Activated CD8-positive, alpha-beta T cell treated with anti-CD3 and anti-CD28 coated beads for 36 hours (primary cell): ENCODE measurements at regions not wholly inside any gene's neighbourhood (a gene's known extent, or its start where the extent isn't known, plus 50 kb on each side); places are given as distances from the start of the nearest gene placed in this dataset.

Experiments
- ATAC-seq: fragments of 200-7000 bp; cut with Tn5 transposase; one replicate; pipeline ENCODE4 v1.10.0; 2021; ENCODE audit warnings: mild to moderate bottlenecking, moderate library complexity
- CTCF ChIA-PET: fragments of 350-600 bp; sonication (Branson Sonifier 250); formaldehyde crosslinking; loops from one replicate; lab custom pipeline; 2021; ENCODE audit warnings: antibody characterized with exemption; lab: Charles Lee
- POLR2A ChIA-PET: fragments of 350-600 bp; sonication (Branson Sonifier 250); formaldehyde crosslinking; loops from one replicate; lab custom pipeline; 2021; ENCODE audit warnings: antibody characterized with exemption; lab: Charles Lee
- DNase-seq: peaks from one replicate; pipeline ENCODE4 v3.0.0-alpha.2; 2020
- H3K27ac Mint-ChIP-seq: one replicate; pipeline ENCODE4 v1.8.0; 2021; ENCODE audit warnings: mild to moderate bottlenecking, mixed read lengths
- H3K27me3 Mint-ChIP-seq: one replicate; pipeline ENCODE4 v1.8.0; 2021; ENCODE audit warnings: mixed read lengths
- H3K36me3 Mint-ChIP-seq: one replicate; pipeline ENCODE4 v1.8.0; 2021; ENCODE audit warnings: low read depth, mixed read lengths
- H3K4me1 Mint-ChIP-seq: one replicate; pipeline ENCODE4 v1.8.0; 2021; ENCODE audit warnings: low read depth, mixed read lengths
- H3K4me3 Mint-ChIP-seq: one replicate; pipeline ENCODE4 v1.8.0; 2021; ENCODE audit warnings: mild to moderate bottlenecking, moderate library complexity, mixed read lengths
- H3K9me3 Mint-ChIP-seq: one replicate; pipeline ENCODE4 v1.8.0; 2021; ENCODE audit warnings: mixed read lengths
- intact Hi-C: fragments of 100-400 bp; cut with micrococcal nuclease; formaldehyde crosslinking; loops from one replicate; pipeline ENCODE4 v1.10.0; 2022
- TF ChIP-seq, protein P1 (sequence below): fragments of 200-600 bp; IDR thresholded peaks from one replicate; pipeline ENCODE4 v1.8.0; 2022; ENCODE audit warnings: antibody characterized with exemption, mild to moderate bottlenecking

DNA sequence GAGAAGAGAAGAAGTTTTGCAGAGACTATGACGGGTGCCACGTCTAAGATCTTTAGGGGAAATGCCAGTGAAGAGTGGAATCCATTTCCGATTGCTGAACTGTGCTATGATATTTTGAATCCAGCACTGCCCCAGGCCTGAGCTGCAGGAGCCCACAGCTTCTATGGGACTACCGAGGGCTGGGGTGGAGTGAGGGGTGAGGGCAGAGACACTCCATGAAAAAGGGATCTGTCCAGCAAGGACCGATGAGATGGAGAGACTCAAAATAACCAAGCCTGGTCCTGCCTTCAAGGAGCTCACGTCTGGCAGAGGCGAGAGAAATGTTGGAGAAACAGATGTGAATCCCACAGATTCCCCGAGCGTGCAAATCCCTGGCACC, 79.8 kb upstream of the MEF2A start:
- Mint-ChIP-seq H3K4me3 (peak overlapping the region; percentile 61), H3K27me3 (peaks cover 3% of the 10 kb centered on the region), H3K27ac (peak overlapping the region; percentile 78), H3K36me3 (no peaks in the 10 kb centered on the region), H3K9me3 (no peaks in the 10 kb centered on the region), H3K4me1 (peaks cover 25% of the 10 kb centered on the region)
- peak; percentile 8 for ATAC-seq
- ChIA-PET CTCF (interaction anchor here (1.0 to 2.4 kb wide), 2 partner anchors 15 to 219 kb away, joined by 3 to 9 read pairs; no protein-coding TSS in a partner anchor), POLR2A (interaction anchor here (0.6 to 2.1 kb wide), 4 partner anchors 8 to 254 kb away, joined by 3 to 6 read pairs (median 4); no protein-coding TSS in a partner anchor)
- no peak for DNase-seq
- intact Hi-C loops = no loop called here
- TF ChIP-seq, protein P1, sequence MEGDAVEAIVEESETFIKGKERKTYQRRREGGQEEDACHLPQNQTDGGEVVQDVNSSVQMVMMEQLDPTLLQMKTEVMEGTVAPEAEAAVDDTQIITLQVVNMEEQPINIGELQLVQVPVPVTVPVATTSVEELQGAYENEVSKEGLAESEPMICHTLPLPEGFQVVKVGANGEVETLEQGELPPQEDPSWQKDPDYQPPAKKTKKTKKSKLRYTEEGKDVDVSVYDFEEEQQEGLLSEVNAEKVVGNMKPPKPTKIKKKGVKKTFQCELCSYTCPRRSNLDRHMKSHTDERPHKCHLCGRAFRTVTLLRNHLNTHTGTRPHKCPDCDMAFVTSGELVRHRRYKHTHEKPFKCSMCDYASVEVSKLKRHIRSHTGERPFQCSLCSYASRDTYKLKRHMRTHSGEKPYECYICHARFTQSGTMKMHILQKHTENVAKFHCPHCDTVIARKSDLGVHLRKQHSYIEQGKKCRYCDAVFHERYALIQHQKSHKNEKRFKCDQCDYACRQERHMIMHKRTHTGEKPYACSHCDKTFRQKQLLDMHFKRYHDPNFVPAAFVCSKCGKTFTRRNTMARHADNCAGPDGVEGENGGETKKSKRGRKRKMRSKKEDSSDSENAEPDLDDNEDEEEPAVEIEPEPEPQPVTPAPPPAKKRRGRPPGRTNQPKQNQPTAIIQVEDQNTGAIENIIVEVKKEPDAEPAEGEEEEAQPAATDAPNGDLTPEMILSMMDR = no peak

DNA sequence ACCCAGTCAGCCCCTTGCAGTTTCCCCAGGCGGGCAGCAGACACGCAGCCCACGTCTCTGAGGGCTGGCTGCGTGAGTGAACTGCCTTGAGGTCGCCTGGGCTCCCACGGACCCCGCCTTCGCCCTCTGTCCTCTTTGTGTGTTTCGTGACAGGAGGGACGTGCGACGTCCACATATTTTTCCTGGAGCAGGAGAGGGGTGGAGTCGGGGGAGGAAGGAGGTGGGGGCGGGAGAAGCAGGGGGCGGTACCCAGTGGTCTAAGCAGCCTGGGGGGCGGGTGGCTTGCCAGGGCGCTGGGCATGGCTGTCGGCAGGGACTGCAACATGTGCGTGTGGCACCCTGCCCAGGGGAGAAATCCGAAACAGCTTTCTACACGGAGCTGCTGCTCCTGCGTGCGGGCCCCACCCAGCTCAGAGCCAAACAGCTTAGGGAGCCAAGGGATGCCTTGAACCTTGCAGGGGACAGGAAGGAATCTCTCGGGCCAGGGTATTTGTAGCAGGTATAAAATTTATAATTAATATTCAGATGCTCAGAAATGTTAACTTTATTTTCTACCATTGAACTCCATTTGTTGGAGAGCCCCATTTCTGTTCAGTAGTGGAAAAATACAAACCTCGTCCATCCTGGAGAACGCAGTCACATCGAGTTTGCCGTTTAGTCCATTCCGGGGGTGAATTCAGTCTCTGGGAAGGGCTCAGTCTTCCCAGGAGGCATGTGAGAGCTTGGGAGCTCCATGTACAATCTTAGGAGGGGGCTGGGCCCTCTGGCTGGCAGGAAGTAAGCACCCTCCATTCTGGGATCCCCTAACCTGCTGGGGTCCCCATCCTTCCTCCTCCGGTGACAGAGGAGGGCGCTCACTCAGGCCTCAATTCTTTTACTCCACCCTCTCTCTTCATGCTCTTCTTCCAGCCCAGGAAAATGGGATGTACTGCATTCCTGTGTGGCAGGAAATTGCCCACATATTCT, 79.1 kb upstream of the MEF2A start:
- Mint-ChIP-seq H3K9me3 (no peaks in the 10 kb centered on the region), H3K4me1 (peaks cover 25% of the 10 kb centered on the region), H3K27me3 (peaks cover 3% of the 10 kb centered on the region), H3K36me3 (no peaks in the 10 kb centered on the region), H3K27ac (peak overlapping the region; percentile 78), H3K4me3 (peak overlapping the region; percentile 61)
- intact Hi-C loops = no loop called here
- ATAC-seq (peak; percentile 60), DNase-seq (peak; percentile 42)
- TF ChIP-seq, protein P1 = no peak
- CTCF ChIA-PET = interaction anchor here (0.6 to 2.4 kb wide), 3 partner anchors 15 to 218 kb away, joined by 3 to 9 read pairs (median 5); no protein-coding TSS in a partner anchor
- POLR2A ChIA-PET = interaction anchor here (0.6 to 2.1 kb wide), 4 partner anchors 9 to 253 kb away, joined by 3 to 6 read pairs (median 4); no protein-coding TSS in a partner anchor

DNA sequence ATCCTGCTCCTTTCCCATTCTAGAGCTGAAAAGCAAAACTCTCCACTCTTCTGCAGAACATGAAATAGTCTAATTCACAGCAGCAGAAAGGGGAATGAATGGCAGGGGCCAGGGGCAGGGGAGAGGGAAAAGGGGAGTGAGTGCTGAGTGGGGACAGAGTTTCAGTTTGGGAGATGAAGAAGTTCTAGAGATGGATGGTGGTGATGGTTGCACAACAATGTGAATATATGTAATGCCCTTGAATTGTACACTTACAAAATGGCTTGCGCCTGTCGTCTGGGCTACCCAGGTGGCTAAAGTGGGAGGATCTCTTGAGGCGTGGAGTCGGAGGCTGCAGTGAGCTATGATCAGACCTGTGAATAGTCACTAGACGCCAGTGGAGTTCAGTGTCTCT, 78.5 kb upstream of the MEF2A start:
- Mint-ChIP-seq H3K36me3 (no peaks in the 10 kb centered on the region), H3K27ac (no peak overlapping the region), H3K4me1 (peaks cover 21% of the 10 kb centered on the region), H3K27me3 (peaks cover 3% of the 10 kb centered on the region), H3K9me3 (no peaks in the 10 kb centered on the region), H3K4me3 (peak overlapping the region; percentile 61)
- intact Hi-C loops = no loop called here
- ATAC-seq (no peak), DNase-seq (no peak)
- CTCF ChIA-PET = interaction anchor here (0.6 to 2.4 kb wide), 2 partner anchors 95 to 217 kb away, joined by 5 to 9 read pairs; no protein-coding TSS in a partner anchor
- POLR2A ChIA-PET = interaction anchor here (2.0 kb wide), 1 partner anchor 10 kb away, joined by 5 read pairs; no protein-coding TSS in a partner anchor
- TF ChIP-seq, protein P1 = no peak

DNA sequence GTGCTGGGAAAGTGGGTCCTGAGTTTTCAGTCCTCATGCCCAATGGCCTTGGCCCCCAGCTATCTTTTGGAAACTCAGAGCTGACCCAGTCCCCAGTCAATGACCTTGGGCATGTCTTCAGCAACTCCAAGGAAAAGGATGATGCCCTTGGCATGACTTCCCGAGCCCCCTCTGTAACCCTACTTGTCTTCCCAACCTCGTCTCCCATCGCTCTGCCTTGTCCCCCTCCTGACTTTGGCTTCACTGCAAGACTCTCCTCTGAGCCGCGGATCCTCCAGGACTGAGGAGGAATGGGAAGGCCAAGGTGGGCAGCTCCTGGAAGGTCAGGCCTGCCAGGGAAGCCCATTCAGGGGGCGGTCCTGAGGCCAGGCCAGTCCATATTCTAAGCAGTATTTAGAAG, 73.5 kb upstream of the MEF2A start:
- no peaks in the 10 kb centered on the region for H3K9me3 Mint-ChIP-seq
- ATAC-seq (no peak), DNase-seq (no peak)
- no peak overlapping the region for H3K4me3 Mint-ChIP-seq
- H3K27ac Mint-ChIP-seq = no peak overlapping the region
- ChIA-PET CTCF (no interaction called here), POLR2A (interaction anchor here (0.7 to 1.3 kb wide), 2 partner anchors 10 kb away, joined by 3 to 4 read pairs; no protein-coding TSS in a partner anchor)
- peaks cover 14% of the 10 kb centered on the region for H3K4me1 Mint-ChIP-seq
- intact Hi-C loops = no loop called here
- H3K27me3 Mint-ChIP-seq = no peaks in the 10 kb centered on the region
- TF ChIP-seq, protein P1 = no peak
- H3K36me3 Mint-ChIP-seq = no peaks in the 10 kb centered on the region
